ENCODE measurements at regions not wholly inside any gene's neighbourhood (a gene's known extent, or its start where the extent isn't known, plus 50 kb on each side); places are given as distances from the start of the nearest gene placed in this dataset.

- DNase-seq, result no peak
These were observed 648.5 kb upstream of the PKN2 start for GRCh38 chr1:88035578-88035977.

GRCh38 chr1:88036345-88037014 lies 647.6 kb upstream of the PKN2 start:
- DNase-seq, result no peak

GRCh38 chr1:88039240-88039639 lies 644.8 kb upstream of the PKN2 start:
- DNase-seq, result no peak

GRCh38 chr1:88043834-88044233 lies 640.2 kb upstream of the PKN2 start:
- DNase-seq, result no peak

GRCh38 chr1:88052167-88052566 lies 631.9 kb upstream of the PKN2 start:
- DNase-seq, result no peak

GRCh38 chr1:88053065-88053464 lies 631.0 kb upstream of the PKN2 start:
- DNase-seq, result no peak

GRCh38 chr1:88056881-88057280 lies 627.2 kb upstream of the PKN2 start:
- no peak for DNase-seq

GRCh38 chr1:88058205-88058604 lies 625.9 kb upstream of the PKN2 start:
- no peak for DNase-seq

- DNase-seq, result no peak
These were observed 623.9 kb upstream of the PKN2 start for GRCh38 chr1:88060112-88060673.

- no peak for DNase-seq
These were observed 623.2 kb upstream of the PKN2 start for GRCh38 chr1:88060750-88061491.

GRCh38 chr1:88061492-88062177 lies 622.4 kb upstream of the PKN2 start:
- peak; percentile 22 to 41 for DNase-seq

GRCh38 chr1:88062650-88063153 lies 621.4 kb upstream of the PKN2 start:
- DNase-seq, result no peak

GRCh38 chr1:88063605-88064004 lies 620.5 kb upstream of the PKN2 start:
- no peak for DNase-seq

GRCh38 chr1:88068407-88068960 lies 615.6 kb upstream of the PKN2 start:
- no peak for DNase-seq

GRCh38 chr1:88070956-88071355 lies 613.1 kb upstream of the PKN2 start:
- no peak for DNase-seq

GRCh38 chr1:88074661-88075060 lies 609.4 kb upstream of the PKN2 start:
- no peak for DNase-seq

GRCh38 chr1:88075813-88076212 lies 608.3 kb upstream of the PKN2 start:
- DNase-seq, result no peak

GRCh38 chr1:88079036-88079435 lies 605.0 kb upstream of the PKN2 start:
- no peak for DNase-seq

GRCh38 chr1:88080875-88081274 lies 603.2 kb upstream of the PKN2 start:
- no peak for DNase-seq

GRCh38 chr1:88088481-88088880 lies 595.6 kb upstream of the PKN2 start:
- DNase-seq, result no peak

GRCh38 chr1:88089961-88090360 lies 594.1 kb upstream of the PKN2 start:
- DNase-seq, result no peak

- DNase-seq, result no peak
These were observed 585.2 kb upstream of the PKN2 start for GRCh38 chr1:88098881-88099280.

- DNase-seq, result no peak
These were observed 583.0 kb upstream of the PKN2 start for GRCh38 chr1:88101041-88101440.
